ENCODE measurements at regions not wholly inside any gene's neighbourhood (a gene's known extent, or its start where the extent isn't known, plus 50 kb on each side); places are given as distances from the start of the nearest gene placed in this dataset.

GRCh38 chr9:31335529-31336234, 1048.8 kb upstream of the ACO1 start:
- DNase-seq (ENCODE audit: extremely low spot score): no peak
- no peak for TF ChIP-seq CTCF (IDR thresholded peaks at IDR 0.05; ENCODE audit: control extremely low read depth, extremely low read depth, low read depth, missing control alignments)
- ChIA-PET CTCF (interaction anchor here (1.1 kb wide), 1 partner anchor 14 kb away, joined by 4 read pairs; no protein-coding TSS in a partner anchor), POLR2A (no interaction called here)

GRCh38 chr9:31336386-31336785, 1048.1 kb upstream of the ACO1 start:
- CTCF ChIA-PET: no interaction called here
- TF ChIP-seq CTCF (IDR thresholded peaks at IDR 0.05; ENCODE audit: control extremely low read depth, extremely low read depth, low read depth, missing control alignments): no peak
- POLR2A ChIA-PET: no interaction called here
- no peak for DNase-seq (ENCODE audit: extremely low spot score)

GRCh38 chr9:31336841-31337240, 1047.6 kb upstream of the ACO1 start:
- no peak for TF ChIP-seq CTCF (IDR thresholded peaks at IDR 0.05; ENCODE audit: control extremely low read depth, extremely low read depth, low read depth, missing control alignments)
- ChIA-PET POLR2A (no interaction called here), CTCF (no interaction called here)
- DNase-seq (ENCODE audit: extremely low spot score): no peak

GRCh38 chr9:31347082-31347617, 1037.3 kb upstream of the ACO1 start:
- DNase-seq (ENCODE audit: extremely low spot score): peak; percentile 33
- ChIA-PET CTCF (interaction anchor here (1.5 to 1.6 kb wide), 2 partner anchors 43 to 195 kb away, joined by 5 read pairs; no protein-coding TSS in a partner anchor), POLR2A (no interaction called here)
- no peak for TF ChIP-seq CTCF (IDR thresholded peaks at IDR 0.05; ENCODE audit: control extremely low read depth, extremely low read depth, low read depth, missing control alignments)

GRCh38 chr9:31355159-31355882, 1029.1 kb upstream of the ACO1 start:
- ChIA-PET POLR2A (no interaction called here), CTCF (interaction anchor here (1.3 kb wide), 1 partner anchor 37 kb away, joined by 3 read pairs; no protein-coding TSS in a partner anchor)
- no peak for TF ChIP-seq CTCF (IDR thresholded peaks at IDR 0.05; ENCODE audit: control extremely low read depth, extremely low read depth, low read depth, missing control alignments)
- no peak for DNase-seq (ENCODE audit: extremely low spot score)

- no peak for TF ChIP-seq CTCF (IDR thresholded peaks at IDR 0.05; ENCODE audit: control extremely low read depth, extremely low read depth, low read depth, missing control alignments)
- CTCF ChIA-PET: interaction anchor here (1.3 kb wide), 1 partner anchor 36 kb away, joined by 3 read pairs; no protein-coding TSS in a partner anchor
- no peak for DNase-seq (ENCODE audit: extremely low spot score)
- POLR2A ChIA-PET: no interaction called here
Measured at GRCh38 chr9:31355965-31356364, 1028.5 kb upstream of the ACO1 start.

Measured in GM10248 (cell line).